Left forelimb (tissue), 1 donor: ENCODE measurements at regions not wholly inside any gene's neighbourhood (a gene's known extent, or its start where the extent isn't known, plus 50 kb on each side); places are given as distances from the start of the nearest gene placed in this dataset.

Experiments used
- DNase-seq: peaks from one replicate; pipeline ENCODE4 v3.0.0-alpha.2; 2018; ENCODE audit warnings: low spot score

GRCh38 chr22:47795477-47796127 lies 1033.2 kb downstream of the TBC1D22A start:
- DNase-seq: peak; percentile 55

GRCh38 chr22:47794851-47795250 lies 1032.4 kb downstream of the TBC1D22A start:
- peak; percentile 17 for DNase-seq

- DNase-seq: peak; percentile 52
These were observed 1031.1 kb downstream of the TBC1D22A start for GRCh38 chr22:47793304-47794101.

GRCh38 chr22:47789171-47789570 lies 1026.7 kb downstream of the TBC1D22A start:
- no peak for DNase-seq

GRCh38 chr22:47788461-47788860 lies 1026.0 kb downstream of the TBC1D22A start:
- DNase-seq: peak; percentile 20

GRCh38 chr22:47787501-47788227 lies 1025.2 kb downstream of the TBC1D22A start:
- peak; percentile 50 for DNase-seq

- peak; percentile 8 for DNase-seq
These were observed 1024.3 kb downstream of the TBC1D22A start for GRCh38 chr22:47786650-47787290.

GRCh38 chr22:47784991-47785390 lies 1022.5 kb downstream of the TBC1D22A start:
- no peak for DNase-seq

GRCh38 chr22:47784367-47784983 lies 1022.0 kb downstream of the TBC1D22A start:
- peak; percentile 20 for DNase-seq

- DNase-seq: peak; percentile 53
These were observed 1021.2 kb downstream of the TBC1D22A start for GRCh38 chr22:47783433-47784366.

- peak; percentile 51 for DNase-seq
These were observed 1020.1 kb downstream of the TBC1D22A start for GRCh38 chr22:47782328-47783075.

- no peak for DNase-seq
These were observed 1019.1 kb downstream of the TBC1D22A start for GRCh38 chr22:47781427-47782111.

GRCh38 chr22:47781024-47781423 lies 1018.6 kb downstream of the TBC1D22A start:
- DNase-seq: peak; percentile 17

GRCh38 chr22:47780281-47780875 lies 1017.9 kb downstream of the TBC1D22A start:
- peak; percentile 40 for DNase-seq

- peak; percentile 17 for DNase-seq
These were observed 1017.0 kb downstream of the TBC1D22A start for GRCh38 chr22:47779474-47779873.

GRCh38 chr22:47778160-47778658 lies 1015.8 kb downstream of the TBC1D22A start:
- DNase-seq: no peak

- no peak for DNase-seq
These were observed 1015.0 kb downstream of the TBC1D22A start for GRCh38 chr22:47777426-47777825.

GRCh38 chr22:47776329-47776728 lies 1013.9 kb downstream of the TBC1D22A start:
- DNase-seq: no peak

- no peak for DNase-seq
These were observed 1013.2 kb downstream of the TBC1D22A start for GRCh38 chr22:47775686-47776085.
